Fibroblast of lung (primary cell): ENCODE measurements at regions not wholly inside any gene's neighbourhood (a gene's known extent, or its start where the extent isn't known, plus 50 kb on each side); places are given as distances from the start of the nearest gene placed in this dataset.
A peak's percentile ranks its signal among the peaks of the same experiment; 100 is the strongest.

Experiments
- DNase-seq, 2 donors: peaks; one replicate each; pipeline versions ENCODE4 v3.0.0 to v3.0.0-alpha.2; 2010; ENCODE audit warnings: low read depth in 2 of 2
- H2AFZ ChIP-seq: 2 replicates; pipeline ENCODE4 v1.5.1; 2012; ENCODE audit warnings: low read length, control low read depth, inconsistent platforms
- H3K27ac ChIP-seq: 2 replicates; pipeline ENCODE4 v1.5.1; 2011; ENCODE audit warnings: low read length, control low read depth; ENCODE audit not compliant: insufficient read depth
- H3K27me3 ChIP-seq: 2 replicates; pipeline ENCODE4 v1.5.1; 2011; ENCODE audit warnings: mild to moderate bottlenecking, low read length; ENCODE audit not compliant: control insufficient read depth, insufficient read depth
- H3K36me3 ChIP-seq: 2 replicates; pipeline ENCODE4 v1.5.1; 2011; ENCODE audit warnings: low read length; ENCODE audit not compliant: control insufficient read depth, insufficient read depth
- H3K4me1 ChIP-seq: 2 replicates; pipeline ENCODE4 v1.5.1; 2011; ENCODE audit warnings: low read length; ENCODE audit not compliant: control insufficient read depth, insufficient read depth; ENCODE audit errors: extremely low read depth
- H3K4me2 ChIP-seq: 2 replicates; pipeline ENCODE4 v1.5.1; 2011; ENCODE audit warnings: low read length, control low read depth; ENCODE audit not compliant: insufficient read depth; ENCODE audit errors: extremely low read depth
- H3K4me3 ChIP-seq, 4 experiments: fragments of 200-600 bp in 1 of 4; sonication (generic) in 1 of 4; replicated peaks in 1 of 4; 2 replicates each; pipeline ENCODE4 v1.5.1; 2011 to 2016; ENCODE audit warnings: low read length in 4 of 4, low read depth in 3 of 4, mild to moderate bottlenecking in 3 of 4, control low read depth in 2 of 4, inconsistent platforms in 1 of 4, mixed read lengths in 1 of 4; ENCODE audit not compliant: insufficient read depth in 1 of 4; ENCODE audit errors: control extremely low read depth in 1 of 4
- H3K79me2 ChIP-seq: 2 replicates; pipeline ENCODE4 v1.5.1; 2012; ENCODE audit warnings: mild to moderate bottlenecking, low read length, inconsistent platforms; ENCODE audit not compliant: control insufficient read depth, insufficient read depth
- H3K9ac ChIP-seq: 2 replicates; pipeline ENCODE4 v1.5.1; 2011; ENCODE audit warnings: mild to moderate bottlenecking, low read length, control low read depth; ENCODE audit not compliant: insufficient read depth
- H3K9me3 ChIP-seq: 2 replicates; pipeline ENCODE4 v1.5.1; 2012; ENCODE audit warnings: low read depth, low read length; ENCODE audit not compliant: control insufficient read depth, insufficient read depth
- H4K20me1 ChIP-seq: 2 replicates; pipeline ENCODE4 v1.5.1; 2011; ENCODE audit warnings: low read length; ENCODE audit not compliant: control insufficient read depth, insufficient read depth; ENCODE audit errors: extremely low read depth
- CTCF ChIP-seq, 2 donors: IDR thresholded peaks in 1 of 2; conservative IDR thresholded peaks in 1 of 2; 1 replicate in 1 of 2; 2 replicates in 1 of 2; pipeline ENCODE4 v1.5.1; 2011 to 2012; ENCODE audit warnings: low read length in 2 of 2, control low read depth in 1 of 2, inconsistent platforms in 1 of 2, low read depth in 1 of 2, mild to moderate bottlenecking in 1 of 2
- EZH2 ChIP-seq: IDR thresholded peaks from 2 replicates; pipeline ENCODE4 v1.5.1; 2012; ENCODE audit warnings: low read length, control low read depth, mild to moderate bottlenecking; ENCODE audit errors: missing control alignments

DNA sequence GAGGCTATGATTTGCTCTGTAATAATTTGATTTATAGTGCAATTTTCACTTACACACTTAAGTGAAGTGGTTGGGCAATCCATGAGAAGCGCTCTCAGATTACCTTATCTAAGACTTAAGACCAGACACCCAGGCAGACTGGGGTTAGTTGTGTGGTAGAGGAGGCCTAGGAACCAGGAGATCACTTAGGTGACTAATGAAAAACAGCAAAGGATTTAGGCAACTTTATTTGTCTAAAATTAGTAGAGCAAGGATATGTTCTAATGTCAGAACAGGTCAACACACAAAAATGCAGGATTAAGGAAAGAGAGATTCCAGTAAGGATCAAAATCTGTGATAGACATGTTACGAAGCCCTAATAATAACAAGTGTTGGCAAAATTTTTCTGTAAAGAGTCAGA is 913.8 kb downstream of the TLE1 start:
- Histone ChIP-seq H3K9me3 (no peaks in the 10 kb centered on the region), H3K27ac (no peak overlapping the region), H3K4me1 (peaks cover 2% of the 10 kb centered on the region), H3K79me2 (no peaks in the 10 kb centered on the region), H3K36me3 (no peaks in the 10 kb centered on the region), H3K4me3 (no peak overlapping the region), H3K4me2 (no peak overlapping the region), H4K20me1 (no peaks in the 10 kb centered on the region), H3K27me3 (no peaks in the 10 kb centered on the region), H3K9ac (no peak overlapping the region), H2AFZ (no peak overlapping the region)
- peak; percentile 22 to 23 for DNase-seq
- no peak for TF ChIP-seq CTCF (conservative IDR thresholded peaks at IDR 0.05 in 1 of 2, IDR thresholded peaks at IDR 0.05 in 1 of 2; ENCODE audit: low read depth in 1 of 2, low read length in 2 of 2)

GRCh38 chr9:80771555-80772347 is 917.6 kb downstream of the TLE1 start:
- Histone ChIP-seq H3K4me3 (no peak overlapping the region), H3K4me2 (no peak overlapping the region), H3K9me3 (no peaks in the 10 kb centered on the region), H3K27me3 (no peaks in the 10 kb centered on the region), H3K36me3 (no peaks in the 10 kb centered on the region), H2AFZ (no peak overlapping the region), H3K79me2 (no peaks in the 10 kb centered on the region), H3K27ac (no peak overlapping the region), H3K4me1 (peaks cover 2% of the 10 kb centered on the region), H3K9ac (no peak overlapping the region), H4K20me1 (no peaks in the 10 kb centered on the region)
- TF ChIP-seq EZH2 (no peak), CTCF (conservative IDR thresholded peaks at IDR 0.05 in 1 of 2, IDR thresholded peaks at IDR 0.05 in 1 of 2; ENCODE audit: low read depth in 1 of 2, low read length in 2 of 2) (no peak)
- DNase-seq = no peak

GRCh38 chr9:80763536-80763935 is 925.8 kb downstream of the TLE1 start:
- H2AFZ ChIP-seq = no peak overlapping the region
- TF ChIP-seq CTCF (conservative IDR thresholded peaks at IDR 0.05 in 1 of 2, IDR thresholded peaks at IDR 0.05 in 1 of 2; ENCODE audit: low read depth in 1 of 2, low read length in 2 of 2) (no peak), EZH2 (no peak)
- no peak for DNase-seq
- H3K9me3 ChIP-seq = no peaks in the 10 kb centered on the region
- no peaks in the 10 kb centered on the region for H3K79me2 ChIP-seq
- no peaks in the 10 kb centered on the region for H3K36me3 ChIP-seq
- H3K4me1 ChIP-seq = no peaks in the 10 kb centered on the region
- H3K27ac ChIP-seq = no peak overlapping the region
- H3K27me3 ChIP-seq = no peaks in the 10 kb centered on the region
- no peak overlapping the region for H3K9ac ChIP-seq
- no peak overlapping the region for H3K4me2 ChIP-seq
- H3K4me3 ChIP-seq = no peak overlapping the region
- H4K20me1 ChIP-seq = no peaks in the 10 kb centered on the region
